Activated CD4-positive, CD25-positive, alpha-beta regulatory T cell treated with anti-CD3 and anti-CD28 coated beads, Interleukin-2, amount 50 U/mL, for 24 hours (primary cell): ENCODE measurements at regions not wholly inside any gene's neighbourhood (a gene's known extent, or its start where the extent isn't known, plus 50 kb on each side); places are given as distances from the start of the nearest gene placed in this dataset.
"Not testable (repeated sequence)": the region's sequence is repeated elsewhere in the genome, so short reads cannot be mapped to it uniquely, and the experiment has no call there.

ENCODE experiments used
- ATAC-seq, 2 donors: fragments of 150-1000 bp; cut with Tn5 transposase; one replicate each; pipeline ENCODE4 v1.10.0; 2021; ENCODE audit warnings: mild to moderate bottlenecking in 1 of 2, moderate library complexity in 1 of 2

DNA sequence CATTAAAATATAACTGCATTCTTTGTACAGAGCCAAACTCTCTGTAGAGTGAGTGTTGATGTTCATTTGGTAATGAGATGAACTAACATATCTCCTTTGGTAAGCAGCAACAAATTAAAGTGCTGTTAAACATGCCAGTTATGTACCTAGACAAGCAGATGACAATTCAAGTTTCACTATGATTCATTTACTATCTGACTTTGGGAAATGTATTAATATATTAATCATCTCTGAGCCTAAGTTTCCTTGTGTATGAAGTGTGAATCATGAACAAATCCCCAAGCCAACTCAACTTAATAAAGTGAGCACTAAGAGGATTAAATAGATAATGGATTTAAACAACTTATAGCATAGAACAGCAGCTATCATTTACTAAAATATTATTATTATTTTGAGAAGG lies 1044.2 kb downstream of the GLUD2 start:
- ATAC-seq, result no peak

DNA sequence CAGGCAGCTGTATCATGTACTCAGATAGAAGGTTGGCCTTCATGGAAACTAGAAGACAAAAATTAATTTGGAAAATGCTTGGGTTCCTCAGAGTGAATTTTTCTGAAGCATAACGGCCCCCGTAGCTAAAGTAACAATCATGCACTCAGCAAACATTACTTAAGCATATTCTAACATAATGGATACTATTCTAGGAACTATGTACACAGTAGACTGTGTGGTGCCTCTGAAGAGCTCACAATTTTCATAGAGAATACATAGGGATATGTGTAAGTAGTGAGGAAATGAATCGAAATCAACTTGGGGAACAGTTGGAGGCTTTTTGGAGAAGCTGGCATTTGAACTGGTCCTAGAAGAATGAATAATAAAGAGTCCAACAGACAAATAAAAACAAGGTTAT lies 1045.0 kb downstream of the GLUD2 start:
- no peak for ATAC-seq

DNA sequence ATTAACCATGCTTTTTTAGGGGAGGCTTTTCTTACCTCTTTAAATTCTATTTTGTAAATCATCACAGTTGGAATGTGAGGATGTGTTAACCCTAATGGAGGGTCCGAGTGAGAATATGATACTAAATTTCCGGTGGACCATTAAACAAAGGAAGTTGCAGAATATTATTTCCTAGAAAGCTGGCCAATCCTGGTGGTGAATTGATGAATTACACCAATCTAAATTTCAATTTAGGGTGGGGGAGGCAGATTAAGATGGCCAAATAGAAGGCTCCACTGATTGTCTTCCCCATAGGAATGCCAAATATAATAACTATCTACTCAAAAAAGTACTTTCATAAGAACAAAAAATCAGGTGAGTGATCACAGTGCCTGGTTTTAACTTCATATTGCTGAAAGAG lies 1045.6 kb downstream of the GLUD2 start:
- no peak for ATAC-seq

DNA sequence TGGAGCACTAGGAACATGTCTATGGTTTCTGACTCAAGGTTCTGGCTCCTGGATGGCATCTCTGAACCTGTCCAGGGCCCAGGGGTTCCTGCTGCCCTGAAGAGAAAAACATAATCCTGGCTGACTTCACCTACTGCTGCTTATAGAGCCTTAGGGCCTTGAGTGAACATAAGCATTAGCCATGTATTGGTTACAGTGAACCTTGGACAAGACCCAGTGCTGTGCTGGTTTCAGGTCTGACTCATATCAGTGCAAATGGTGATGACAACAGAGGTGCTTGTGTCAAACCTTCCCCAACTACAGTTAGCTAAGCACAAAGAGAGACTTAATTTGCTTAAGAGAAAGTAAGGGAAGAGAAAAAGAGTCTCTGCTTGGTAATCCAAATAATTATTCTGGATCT lies 1047.2 kb downstream of the GLUD2 start:
- ATAC-seq, result no peak

DNA sequence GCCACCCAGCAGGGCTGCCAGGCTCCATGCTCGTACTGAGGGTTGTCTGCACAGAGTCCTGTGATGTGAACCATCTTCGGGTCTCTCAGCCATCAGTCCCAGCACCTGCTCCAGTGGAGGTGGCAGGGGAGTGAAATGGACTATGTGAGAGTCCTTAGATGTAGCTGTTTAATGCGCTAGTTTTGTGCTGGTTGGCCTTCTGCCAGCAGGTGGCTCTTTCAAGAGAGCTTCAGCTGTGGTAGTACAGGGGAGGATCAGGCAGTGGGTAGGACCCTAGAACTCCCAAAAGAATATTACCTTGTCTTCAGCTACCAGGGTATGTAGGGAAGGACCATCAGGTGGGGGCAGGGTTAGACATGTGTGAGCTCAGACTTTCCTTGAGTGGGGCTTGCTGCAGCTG lies 1066.0 kb downstream of the GLUD2 start:
- no peak for ATAC-seq

DNA sequence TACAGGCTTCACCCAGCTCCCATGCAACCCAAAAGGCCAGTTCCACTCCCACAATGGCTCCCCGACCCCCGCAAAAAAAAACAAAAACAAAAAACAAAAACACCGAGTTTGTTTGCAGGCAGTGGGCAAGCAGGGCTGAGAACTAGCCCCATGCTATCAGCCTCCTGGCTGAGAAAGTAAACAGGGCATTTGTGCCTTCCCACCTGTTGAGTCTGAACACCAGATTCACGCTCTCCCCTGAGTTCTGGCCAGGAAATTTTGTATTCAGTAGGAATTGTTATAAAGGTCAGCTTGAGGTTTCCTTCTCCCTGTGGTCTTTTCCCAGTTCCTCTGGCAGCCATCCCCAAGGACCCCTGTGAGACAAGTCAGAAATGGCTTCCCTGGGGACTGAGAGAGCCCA lies 1066.5 kb downstream of the GLUD2 start:
- no peak for ATAC-seq

DNA sequence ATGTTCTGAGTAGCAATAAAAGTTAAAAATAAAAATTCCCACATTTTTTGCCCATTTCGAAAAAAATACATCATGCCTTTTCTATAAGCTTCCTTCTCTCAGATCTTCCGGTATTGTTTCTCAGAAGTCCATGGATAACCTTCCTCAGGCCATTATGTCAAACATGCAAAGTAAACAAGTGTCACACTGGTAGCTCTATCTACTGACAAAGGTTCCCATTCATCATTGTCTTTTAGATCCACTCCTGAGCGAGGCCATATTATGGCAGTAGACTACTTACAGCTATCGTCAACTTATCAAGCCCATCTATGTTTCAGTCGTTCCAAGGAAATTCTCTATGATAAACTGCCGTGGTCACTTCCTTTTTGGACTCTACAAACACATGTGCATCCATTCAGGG lies 1068.2 kb downstream of the GLUD2 start:
- no peak for ATAC-seq

DNA sequence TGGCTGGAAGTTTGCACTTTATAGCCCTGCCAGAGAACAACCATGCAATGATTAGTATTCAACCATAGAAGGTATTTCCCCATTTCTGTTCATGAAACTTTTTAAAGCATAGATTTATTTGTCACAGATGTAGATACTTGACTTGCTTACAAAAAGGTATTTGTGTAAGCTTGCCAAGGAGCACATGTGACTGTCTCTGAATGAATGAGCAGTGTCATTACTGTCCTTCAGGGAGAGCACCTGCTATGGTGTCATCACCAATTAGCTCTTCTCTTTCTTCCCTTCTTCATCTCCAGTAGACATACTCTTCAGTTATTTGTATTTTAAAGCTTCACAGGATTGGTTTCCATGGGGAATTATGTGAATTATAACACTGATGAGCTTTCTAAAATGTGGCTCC lies 1064.7 kb upstream of the GRIA3 start:
- ATAC-seq, result no peak

DNA sequence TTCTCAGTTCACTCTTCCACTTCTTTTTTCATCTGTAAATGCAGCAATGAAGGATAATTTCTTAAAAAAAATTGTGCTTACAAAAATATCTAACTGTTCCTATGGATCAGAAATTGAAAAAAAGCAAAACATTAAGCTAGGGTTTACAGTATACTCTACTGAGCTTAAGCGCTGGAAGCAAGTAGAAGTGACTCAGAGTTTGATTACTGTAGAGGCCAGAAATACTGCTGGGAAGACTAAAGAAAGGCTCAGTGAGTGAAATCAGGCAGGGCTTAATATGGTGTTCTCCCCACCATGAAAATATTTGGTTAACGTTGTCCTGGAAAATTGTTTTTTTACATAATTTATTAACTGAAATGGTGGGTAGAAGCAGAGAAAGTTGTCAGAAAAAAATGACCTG lies 1061.8 kb upstream of the GRIA3 start:
- ATAC-seq, result no peak

DNA sequence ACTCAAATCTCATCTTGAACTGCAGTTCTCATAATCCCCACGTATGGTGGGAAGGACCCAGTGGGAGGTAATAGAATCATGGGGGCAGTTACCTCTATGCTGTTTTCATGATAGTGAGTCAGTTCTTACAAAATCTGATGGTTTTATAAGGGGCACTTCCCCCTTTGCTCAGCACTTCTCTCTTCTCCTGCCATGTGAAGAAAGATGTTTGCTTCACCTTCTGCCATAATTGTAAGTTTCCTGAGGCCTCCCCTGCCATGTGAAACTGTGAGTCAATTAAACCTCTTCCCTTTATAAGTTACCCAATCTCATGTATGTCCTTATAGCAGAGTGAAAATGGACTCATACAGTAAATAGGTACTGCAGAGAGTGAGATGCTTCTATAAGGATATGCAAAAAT lies 1050.6 kb upstream of the GRIA3 start:
- ATAC-seq, result no peak

DNA sequence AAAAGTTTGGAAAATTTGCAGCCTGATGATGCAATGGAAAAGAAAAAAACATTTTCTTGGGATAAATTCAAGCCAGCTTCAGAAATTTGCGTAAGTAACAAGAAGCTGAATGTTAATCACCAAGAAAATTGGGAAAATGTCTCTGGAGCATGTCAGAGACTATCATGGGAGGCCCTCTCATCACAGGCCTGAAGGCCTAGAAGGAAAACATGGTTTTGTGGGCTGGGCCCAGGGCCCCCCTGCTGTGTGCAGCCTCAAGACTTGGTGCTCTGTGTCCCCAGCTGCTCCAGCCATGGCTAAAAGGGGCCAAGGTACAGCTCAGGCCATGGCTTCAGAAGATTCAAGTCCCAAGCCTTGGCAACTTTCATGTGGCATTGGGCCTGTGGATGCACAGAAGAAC lies 1049.8 kb upstream of the GRIA3 start:
- no peak for ATAC-seq

DNA sequence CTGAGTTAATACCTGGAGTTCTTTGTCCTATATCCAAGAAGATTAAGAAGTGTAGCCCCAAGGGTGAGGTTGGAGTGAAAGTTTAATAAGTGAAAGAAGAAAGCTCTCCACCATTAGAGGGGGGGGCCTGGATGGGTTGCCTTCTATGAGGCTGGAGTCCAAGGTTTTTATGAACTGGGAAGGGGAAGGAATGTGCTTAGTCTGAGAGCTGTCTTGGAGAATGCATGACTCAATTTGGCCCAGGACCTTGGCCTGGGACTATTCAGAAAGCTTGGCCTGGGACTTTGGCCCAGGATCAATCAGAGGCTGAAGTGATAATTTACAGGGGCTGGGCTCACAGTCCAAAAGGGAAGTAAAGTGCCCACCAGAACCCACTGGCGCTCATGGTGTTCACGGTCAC lies 1049.0 kb upstream of the GRIA3 start:
- no peak for ATAC-seq

DNA sequence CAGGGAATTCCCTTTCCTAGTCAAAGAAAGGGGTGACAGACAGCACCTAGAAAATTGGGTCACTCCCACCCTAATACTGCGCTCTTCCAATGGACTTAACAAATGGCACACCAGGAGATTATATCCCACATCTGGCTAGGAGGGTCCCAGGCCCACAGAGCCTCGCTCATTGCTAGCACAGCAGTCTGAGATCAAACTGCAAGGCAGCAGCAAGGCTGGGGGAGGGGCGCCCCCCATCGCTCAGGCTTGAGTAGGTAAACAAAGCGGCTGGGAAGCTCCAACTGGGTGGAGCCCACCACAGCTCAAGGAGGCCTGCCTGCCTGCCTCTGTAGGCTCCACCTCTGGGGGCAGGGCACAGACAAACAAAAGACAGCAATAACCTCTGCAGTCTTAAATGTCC lies 1043.9 kb upstream of the GRIA3 start:
- ATAC-seq, result not testable (repeated sequence)

DNA sequence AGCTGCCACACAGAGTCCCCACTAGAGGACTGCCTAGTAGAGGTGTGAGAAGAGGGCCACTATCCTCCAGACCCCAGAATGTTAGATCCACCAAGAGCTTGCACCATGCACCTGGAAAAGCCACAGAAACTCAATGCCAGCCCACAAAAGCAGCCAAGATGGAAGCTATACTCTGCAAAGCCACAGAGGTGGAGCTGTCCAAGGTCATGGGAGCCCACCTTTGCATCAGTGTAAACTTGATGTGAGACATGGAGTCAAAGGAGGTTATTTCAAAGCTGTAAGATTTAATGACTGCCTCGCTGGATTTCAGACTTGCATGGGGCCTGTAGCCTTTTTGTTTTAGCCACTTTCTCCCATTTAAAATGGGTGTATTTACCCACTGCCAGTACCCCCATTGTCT lies 1030.1 kb upstream of the GRIA3 start:
- ATAC-seq, result no peak

DNA sequence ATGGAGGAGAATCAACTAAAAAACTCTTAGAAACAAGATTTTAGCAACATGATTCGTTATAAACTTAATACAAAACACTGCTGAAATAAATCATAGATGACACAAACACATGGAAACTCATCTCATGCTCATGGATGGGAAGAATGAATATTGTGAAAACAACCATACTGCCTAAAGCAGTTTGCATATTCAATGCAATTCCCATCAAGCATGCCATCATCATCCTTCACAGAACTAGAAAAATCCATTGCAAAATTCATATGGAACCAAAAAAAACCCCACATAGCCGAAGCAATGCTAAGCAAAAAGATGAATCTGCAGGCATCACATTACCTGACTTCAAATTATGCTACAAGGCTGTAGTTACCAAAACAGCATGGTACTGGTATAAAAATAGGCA lies 1015.8 kb upstream of the GRIA3 start:
- ATAC-seq, result no peak

DNA sequence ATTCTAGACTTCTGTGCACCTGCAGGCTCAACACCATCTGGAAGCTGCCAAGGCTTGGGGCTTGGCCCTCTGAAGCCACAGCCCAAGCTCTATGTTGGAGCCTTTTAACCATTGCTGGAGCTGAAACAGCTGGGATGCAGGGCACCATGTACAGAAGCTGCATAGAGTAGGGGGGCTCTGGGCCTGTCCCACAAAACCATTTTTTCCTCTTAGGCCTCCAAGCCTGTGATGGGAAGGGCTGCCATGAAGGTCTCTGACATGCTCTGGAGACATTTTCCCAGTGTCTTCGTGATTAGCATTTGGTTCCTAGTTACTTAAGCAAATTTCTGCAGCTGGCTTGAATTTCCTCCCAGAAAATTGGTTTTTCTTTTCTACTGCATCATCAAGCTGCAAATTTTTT lies 999.3 kb upstream of the GRIA3 start:
- ATAC-seq, result no peak

DNA sequence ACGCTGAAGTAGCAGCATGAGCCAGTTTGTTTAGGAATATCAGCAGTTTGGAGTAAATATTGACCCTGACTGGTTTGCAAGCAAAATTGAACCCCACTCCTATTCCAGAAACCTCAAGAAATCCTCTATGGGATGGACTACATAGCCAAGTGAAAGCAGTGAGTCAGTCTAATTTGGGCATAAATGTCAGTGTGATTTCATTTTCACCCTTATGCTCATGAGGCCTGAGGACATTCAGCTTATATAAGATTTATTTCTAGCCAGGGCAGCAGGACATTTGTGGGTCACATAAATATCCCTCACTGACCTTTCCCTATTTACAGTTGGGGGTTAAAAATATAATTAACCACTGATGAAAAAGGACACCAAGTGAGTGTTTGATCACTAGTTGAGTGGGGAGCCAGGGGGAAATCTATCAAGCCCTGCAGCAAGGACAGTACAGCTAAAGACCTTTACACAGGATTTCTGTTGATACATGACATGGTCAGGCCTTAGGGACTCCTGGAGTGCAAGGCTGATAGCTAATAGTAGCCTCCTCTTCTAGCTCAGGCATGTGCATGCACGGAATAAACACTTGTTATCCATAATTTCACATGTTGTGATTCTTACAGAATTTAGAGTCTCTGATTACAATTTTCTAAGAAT lies 996.9 kb upstream of the GRIA3 start:
- no peak for ATAC-seq

DNA sequence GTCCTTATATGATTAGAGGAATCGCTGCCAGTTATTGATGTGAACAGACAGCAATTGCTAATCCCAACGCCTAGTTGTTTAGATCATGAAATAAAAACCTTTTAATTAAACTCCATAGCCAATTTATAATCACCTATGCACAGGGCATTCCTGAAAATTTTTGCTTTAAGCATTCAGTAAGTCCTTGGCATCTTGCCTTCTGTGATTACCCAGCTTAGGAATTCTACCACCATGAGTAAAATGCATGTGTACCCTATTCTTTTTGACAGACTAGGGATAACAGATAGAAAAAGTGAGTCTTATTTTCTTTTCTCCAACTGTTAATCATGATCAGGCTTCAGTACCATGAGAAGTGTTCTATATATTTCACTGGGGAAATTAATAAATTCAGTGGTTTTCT lies 995.3 kb upstream of the GRIA3 start:
- ATAC-seq, result no peak

DNA sequence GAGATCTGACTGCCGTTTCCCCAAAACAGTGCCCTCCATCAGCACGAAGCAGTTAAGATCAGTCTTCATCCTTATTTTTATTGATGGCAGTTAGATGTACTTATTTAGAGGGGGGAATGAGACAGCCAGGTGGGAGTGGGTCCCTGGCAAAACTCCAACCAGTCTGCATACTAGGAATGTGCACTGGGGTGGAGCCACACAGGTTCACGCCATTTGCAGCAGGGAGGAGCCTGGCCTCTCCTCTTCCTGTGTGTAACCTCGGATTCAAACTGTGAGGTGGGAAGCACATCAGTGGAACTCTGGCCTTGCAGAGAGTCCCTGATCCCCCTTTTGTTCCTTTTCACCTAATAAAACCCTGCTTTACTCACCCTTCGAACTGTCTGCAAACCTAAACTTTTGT lies 987.7 kb upstream of the GRIA3 start:
- ATAC-seq, result no peak

DNA sequence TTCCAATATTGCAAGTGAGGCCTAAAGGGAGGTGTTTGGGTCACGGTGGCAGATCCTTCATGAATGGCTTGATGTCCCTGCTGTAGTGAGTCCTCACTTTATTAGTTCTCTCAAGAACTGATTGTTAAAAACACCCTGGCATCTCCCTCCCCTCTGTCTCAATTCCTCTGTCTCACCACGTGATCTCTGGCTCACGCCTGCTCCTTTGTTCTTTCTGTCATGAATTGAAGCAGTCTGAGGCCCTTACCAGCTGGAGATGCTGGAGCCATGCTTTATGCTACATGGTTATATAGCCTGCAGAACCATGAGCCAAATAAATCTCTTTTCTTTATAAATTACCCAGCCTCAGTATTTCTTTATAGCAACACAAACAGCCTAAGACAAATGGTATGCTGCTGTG lies 980.7 kb upstream of the GRIA3 start:
- no peak for ATAC-seq

DNA sequence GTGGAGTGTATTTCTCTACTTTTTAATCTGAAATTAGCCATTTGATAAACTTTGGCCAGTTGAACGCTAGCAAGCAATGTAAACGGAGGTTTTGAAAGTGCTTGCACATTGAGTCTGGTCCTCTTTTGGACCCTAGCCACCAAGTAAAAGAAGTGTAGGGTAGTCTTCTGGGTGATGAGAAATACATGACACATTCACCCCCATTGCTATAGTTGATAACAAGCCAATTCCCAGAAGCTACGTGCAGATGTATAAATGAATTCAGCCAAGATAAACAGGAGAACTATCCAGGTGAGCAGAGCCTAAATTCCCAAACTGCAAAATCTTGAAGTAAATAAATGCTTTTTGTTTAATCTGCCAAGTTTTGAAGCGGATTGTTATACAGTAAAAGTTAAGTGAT lies 965.4 kb upstream of the GRIA3 start:
- ATAC-seq, result no peak

DNA sequence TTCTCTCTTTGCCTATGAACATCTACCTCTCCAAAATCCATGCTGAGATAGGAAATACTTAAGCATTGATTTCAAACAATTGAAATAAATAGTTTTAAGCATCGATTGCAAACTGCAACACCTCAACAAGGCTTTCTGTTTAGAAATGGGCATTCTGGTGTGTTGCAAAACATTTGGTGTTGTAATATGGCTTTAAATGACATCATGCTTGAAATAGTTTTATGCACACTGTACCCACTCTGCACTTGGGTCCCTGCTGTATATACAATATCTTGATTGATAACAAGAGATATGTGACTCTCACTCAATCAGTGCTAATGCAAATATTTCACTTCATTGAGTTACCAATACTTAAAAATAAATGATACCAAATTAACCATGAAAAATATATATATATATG lies 964.9 kb upstream of the GRIA3 start:
- ATAC-seq, result no peak

DNA sequence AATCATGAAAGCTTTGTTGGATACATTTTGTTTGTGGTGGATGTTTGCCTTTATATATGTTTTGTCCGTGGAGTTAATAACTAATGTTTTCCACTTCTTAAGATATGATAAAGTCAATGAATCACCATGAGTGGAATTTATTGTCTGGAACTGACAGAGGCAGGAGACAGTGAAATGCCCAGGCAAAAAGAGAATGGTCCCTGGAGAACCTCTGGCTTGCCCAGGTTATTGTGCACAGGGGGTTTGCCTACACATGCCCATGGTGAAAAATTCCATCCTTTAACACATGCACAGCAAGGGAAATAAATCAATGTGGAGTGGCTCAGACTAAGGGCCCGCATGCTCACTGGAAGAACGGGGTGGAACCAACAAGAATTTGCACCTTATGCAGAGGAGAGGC lies 964.3 kb upstream of the GRIA3 start:
- no peak for ATAC-seq

DNA sequence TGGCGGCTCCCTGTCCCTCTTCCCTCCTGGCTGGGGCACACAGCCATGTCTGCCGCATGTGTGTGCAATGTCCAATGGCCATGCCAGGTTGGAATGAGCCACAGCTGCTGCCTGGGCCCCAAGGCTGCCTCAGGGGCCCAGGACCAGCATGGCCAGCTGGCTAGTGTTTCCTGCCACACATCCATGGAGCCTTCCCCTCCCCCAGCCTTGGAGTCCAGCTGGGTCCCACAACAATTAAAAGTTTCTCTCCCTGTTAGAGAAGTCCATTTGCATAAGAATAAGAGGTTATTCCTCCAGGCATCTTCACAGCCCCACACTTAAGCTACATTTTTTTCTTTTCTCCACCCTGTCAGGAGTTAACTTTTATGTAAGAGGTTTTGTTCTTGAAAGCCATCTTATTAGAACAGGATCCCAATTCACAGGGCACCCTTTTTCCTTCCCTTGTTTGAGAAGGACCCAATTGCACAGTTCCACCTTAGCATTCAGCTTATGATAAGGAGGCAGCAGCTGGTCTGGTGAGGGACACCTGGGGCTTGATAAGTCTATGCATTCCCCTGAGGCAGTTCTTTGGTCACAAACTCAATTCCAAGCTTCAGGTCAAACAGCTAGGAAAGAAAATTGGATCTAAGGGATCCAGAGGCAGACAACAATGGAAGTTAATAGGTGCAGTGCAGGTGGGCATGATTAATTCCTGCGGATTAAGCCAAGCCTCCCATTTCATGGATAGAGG lies 963.3 kb upstream of the GRIA3 start:
- no peak for ATAC-seq

DNA sequence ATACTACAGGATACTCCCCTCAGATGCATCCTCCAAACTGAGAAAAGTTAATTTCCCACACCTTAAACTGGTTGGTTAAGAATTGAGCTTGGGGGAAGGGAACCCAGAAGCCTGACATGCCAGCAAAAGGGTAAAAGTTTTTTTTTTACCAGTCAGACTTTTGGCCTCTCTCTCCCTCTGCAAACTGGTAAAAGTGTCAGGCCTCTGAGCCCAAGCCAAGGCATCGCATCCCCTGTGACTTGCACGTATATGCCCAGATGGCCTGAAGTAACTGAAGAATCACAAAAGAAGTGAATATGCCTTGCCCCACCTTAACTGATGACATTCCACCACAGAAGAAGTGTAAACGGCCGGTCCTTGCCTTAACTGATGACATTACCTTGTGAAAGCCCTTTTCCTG lies 962.3 kb upstream of the GRIA3 start:
- not testable (repeated sequence) for ATAC-seq
